Fibroblast of lung (primary cell): ENCODE measurements at regions not wholly inside any gene's neighbourhood (a gene's known extent, or its start where the extent isn't known, plus 50 kb on each side); places are given as distances from the start of the nearest gene placed in this dataset.

Experiments
- CTCF ChIP-seq, 2 donors: IDR thresholded peaks in 1 of 2; conservative IDR thresholded peaks in 1 of 2; 1 replicate in 1 of 2; 2 replicates in 1 of 2; pipeline ENCODE4 v1.5.1; 2011 to 2012; ENCODE audit warnings: low read length in 2 of 2, control low read depth in 1 of 2, inconsistent platforms in 1 of 2, low read depth in 1 of 2, mild to moderate bottlenecking in 1 of 2
- EZH2 ChIP-seq: IDR thresholded peaks from 2 replicates; pipeline ENCODE4 v1.5.1; 2012; ENCODE audit warnings: low read length, control low read depth, mild to moderate bottlenecking; ENCODE audit errors: missing control alignments

- TF ChIP-seq CTCF (conservative IDR thresholded peaks at IDR 0.05 in 1 of 2, IDR thresholded peaks at IDR 0.05 in 1 of 2; ENCODE audit: low read depth in 1 of 2, low read length in 2 of 2) (no peak), EZH2 (no peak)
Measured at GRCh38 chr3:177451864-177452830, 254.9 kb upstream of the TBL1XR1 start.
